Small intestine (tissue), 7 donors: ENCODE measurements at regions not wholly inside any gene's neighbourhood (a gene's known extent, or its start where the extent isn't known, plus 50 kb on each side); places are given as distances from the start of the nearest gene placed in this dataset.

ENCODE experiments used
- DNase-seq, 2 donors: peaks; one replicate each; pipeline versions ENCODE4 v3.0.0 to v3.0.0-alpha.2; 2013
- FAIRE-seq: peaks from 2 replicates; lab custom pipeline; 2012; peaks lifted over from hg19 to GRCh38; lab: Jason Lieb, UNC
- H3K27ac ChIP-seq, 3 donors: one replicate each; pipeline ENCODE4 v1.5.1; 2013; ENCODE audit warnings: low read length in 2 of 3, mild to moderate bottlenecking in 2 of 3, control low read depth in 1 of 3, inconsistent platforms in 1 of 3, low read depth in 1 of 3, moderate library complexity in 1 of 3
- H3K27me3 ChIP-seq, 3 donors: one replicate each; pipeline ENCODE4 v1.6.1; 2013; ENCODE audit warnings: low read length in 3 of 3, inconsistent platforms in 1 of 3; ENCODE audit not compliant: control insufficient read depth in 3 of 3, insufficient read depth in 3 of 3
- H3K36me3 ChIP-seq, 3 donors: one replicate each; pipeline ENCODE4 v1.6.1; 2013; ENCODE audit warnings: low read length in 3 of 3, inconsistent platforms in 1 of 3, low read depth in 1 of 3, mild to moderate bottlenecking in 1 of 3, moderate library complexity in 1 of 3; ENCODE audit not compliant: control insufficient read depth in 3 of 3, insufficient read depth in 2 of 3
- H3K4me1 ChIP-seq, 3 donors: one replicate each; pipeline ENCODE4 v1.6.1; 2013; ENCODE audit warnings: low read length in 2 of 3, inconsistent platforms in 1 of 3, low read depth in 1 of 3, mild to moderate bottlenecking in 1 of 3, moderate library complexity in 1 of 3; ENCODE audit not compliant: control insufficient read depth in 3 of 3, insufficient read depth in 2 of 3
- H3K4me3 ChIP-seq, 3 donors: one replicate each; pipeline ENCODE4 v1.5.1; 2013; ENCODE audit warnings: low read length in 3 of 3, control low read depth in 1 of 3, inconsistent platforms in 1 of 3, low read depth in 1 of 3, mild to moderate bottlenecking in 1 of 3, moderate library complexity in 1 of 3
- H3K9me3 ChIP-seq, 2 donors: one replicate each; pipeline ENCODE4 v1.6.1; 2013; ENCODE audit warnings: low read depth in 1 of 2, low read length in 1 of 2; ENCODE audit not compliant: control insufficient read depth in 2 of 2, insufficient read depth in 1 of 2
- WGBS, 3 donors: extraction: QIAGEN DNeasy Blood & Tissue Kit; methylation state at CpG; one replicate each; pipeline ENCODE4 v1.1.7; 2013; 5-methylcytosine and 5-hydroxymethylcytosine counted together
- donor health status: healthy with polysubstance abuse.
- donor health status: control.
- donor health status: control.
- donor health status: Bipolar disorder and iron deficiency.
- donor health status: healthy.

GRCh38 chr9:14487547-14488185 is 173.7 kb upstream of the NFIB start:
- FAIRE-seq (no peak), DNase-seq (no peak)
- no peaks in the 10 kb centered on the region for H3K9me3 ChIP-seq
- no peak overlapping the region for H3K4me3 ChIP-seq
- H3K36me3 ChIP-seq = no peaks in the 10 kb centered on the region
- no peaks in the 10 kb centered on the region for H3K4me1 ChIP-seq
- H3K27ac ChIP-seq = no peak overlapping the region
- H3K27me3 ChIP-seq = no peaks in the 10 kb centered on the region
- WGBS, 3 donors = 89 to 91% (median 90%) methylated on average over 6 of the region's 6 CpGs

GRCh38 chr9:14485366-14485765 is 171.4 kb upstream of the NFIB start:
- Histone ChIP-seq H3K36me3 (no peaks in the 10 kb centered on the region), H3K4me1 (no peaks in the 10 kb centered on the region), H3K27me3 (no peaks in the 10 kb centered on the region), H3K4me3 (no peak overlapping the region), H3K27ac (no peak overlapping the region), H3K9me3 (no peaks in the 10 kb centered on the region)
- WGBS, 3 donors = 73 to 78% (median 77%) methylated on average over 5 of the region's 5 CpGs
- DNase-seq (no peak), FAIRE-seq (no peak)

GRCh38 chr9:14482856-14483255 is 168.9 kb upstream of the NFIB start:
- H3K27me3 ChIP-seq = no peaks in the 10 kb centered on the region
- WGBS, 3 donors = 57 to 69% (median 63%) methylated on average over 3 of the region's 3 CpGs
- H3K9me3 ChIP-seq = no peaks in the 10 kb centered on the region
- no peak overlapping the region for H3K4me3 ChIP-seq
- no peaks in the 10 kb centered on the region for H3K4me1 ChIP-seq
- no peak for FAIRE-seq
- no peak for DNase-seq
- no peak overlapping the region for H3K27ac ChIP-seq
- no peaks in the 10 kb centered on the region for H3K36me3 ChIP-seq

- Histone ChIP-seq H3K4me3 (no peak overlapping the region), H3K27ac (no peak overlapping the region), H3K9me3 (no peaks in the 10 kb centered on the region), H3K36me3 (no peaks in the 10 kb centered on the region), H3K4me1 (no peaks in the 10 kb centered on the region), H3K27me3 (no peaks in the 10 kb centered on the region)
- WGBS, 3 donors = 46 to 61% (median 57%) methylated on average over 3 of the region's 3 CpGs
- no peak for DNase-seq
- no peak for FAIRE-seq
These were observed 166.6 kb upstream of the NFIB start for GRCh38 chr9:14480526-14480925.

- no peak for FAIRE-seq
- no peak overlapping the region for H3K4me3 ChIP-seq
- H3K36me3 ChIP-seq = no peaks in the 10 kb centered on the region
- H3K4me1 ChIP-seq = no peaks in the 10 kb centered on the region
- no peak for DNase-seq
- no peaks in the 10 kb centered on the region for H3K27me3 ChIP-seq
- no peak overlapping the region for H3K27ac ChIP-seq
- no peaks in the 10 kb centered on the region for H3K9me3 ChIP-seq
- 64 to 93% (median 79%) methylated on average over 1 of the region's 1 CpG for WGBS, 3 donors
These were observed 165.2 kb upstream of the NFIB start for GRCh38 chr9:14479163-14479560.

- Histone ChIP-seq H3K9me3 (no peaks in the 10 kb centered on the region), H3K36me3 (no peaks in the 10 kb centered on the region), H3K4me1 (no peaks in the 10 kb centered on the region), H3K27ac (no peak overlapping the region), H3K27me3 (no peaks in the 10 kb centered on the region), H3K4me3 (no peak overlapping the region)
- DNase-seq = no peak
- 63 to 75% (median 72%) methylated on average over 3 of the region's 3 CpGs for WGBS, 3 donors
- FAIRE-seq = no peak
These were observed 164.5 kb upstream of the NFIB start for GRCh38 chr9:14478175-14479162.

- H3K27me3 ChIP-seq = peaks cover 0 to 9% (median 0%) of the 10 kb centered on the region in 3 donors
- FAIRE-seq (no peak), DNase-seq (no peak)
- H3K36me3 ChIP-seq = no peaks in the 10 kb centered on the region
- H3K4me3 ChIP-seq = no peak overlapping the region
- H3K4me1 ChIP-seq = peaks cover 0 to 2% (median 0%) of the 10 kb centered on the region in 3 donors
- WGBS, 3 donors = 77 to 91% (median 86%) methylated on average over 4 of the region's 4 CpGs
- H3K27ac ChIP-seq = no peak overlapping the region
- no peaks in the 10 kb centered on the region for H3K9me3 ChIP-seq
These were observed 157.1 kb upstream of the NFIB start for GRCh38 chr9:14471041-14471440.

GRCh38 chr9:14467675-14468374 is 153.9 kb upstream of the NFIB start:
- Histone ChIP-seq H3K27me3 (peaks cover 0 to 9% (median 0%) of the 10 kb centered on the region in 3 donors), H3K27ac (no peak overlapping the region), H3K4me1 (peaks cover 0 to 2% (median 0%) of the 10 kb centered on the region in 3 donors), H3K4me3 (no peak overlapping the region), H3K9me3 (no peaks in the 10 kb centered on the region), H3K36me3 (no peaks in the 10 kb centered on the region)
- DNase-seq (no peak), FAIRE-seq (no peak)
- 72 to 94% (median 83%) methylated on average over 3 of the region's 3 CpGs for WGBS, 3 donors
